ENCODE measurements at regions not wholly inside any gene's neighbourhood (a gene's known extent, or its start where the extent isn't known, plus 50 kb on each side); places are given as distances from the start of the nearest gene placed in this dataset.

DNA sequence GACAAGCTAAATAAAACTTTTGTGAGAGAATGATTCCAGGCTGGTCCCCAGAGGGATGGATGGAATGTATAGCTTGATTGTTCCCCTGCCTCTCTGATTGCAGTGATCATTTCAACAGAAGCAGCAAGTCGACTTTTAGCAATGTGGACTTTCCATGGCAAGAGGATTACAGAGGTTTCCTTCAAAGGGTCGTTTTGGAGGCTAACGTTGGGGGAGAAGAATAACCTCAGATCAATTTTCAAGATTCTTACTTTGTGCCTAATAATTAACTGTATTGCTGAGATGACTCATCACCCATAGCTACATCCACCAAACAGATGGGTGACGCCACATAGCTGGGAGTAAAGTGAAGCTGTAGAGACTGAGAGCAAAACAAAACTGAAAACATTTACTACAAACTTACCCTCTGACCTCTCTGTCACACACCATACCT lies 79.9 kb downstream of the GTPBP8 start:
- no peak overlapping the region for H3K4me3 ChIP-seq (ENCODE audit: low read depth, low read length)
- ChIA-PET POLR2A (interaction anchor here (0.6 kb wide), 1 partner anchor 110 kb away, joined by 3 read pairs; no protein-coding TSS in a partner anchor), CTCF (interaction anchor here (1.2 to 2.2 kb wide), 6 partner anchors 8 to 218 kb away, joined by 4 to 16 read pairs (median 6); no protein-coding TSS in a partner anchor)

DNA sequence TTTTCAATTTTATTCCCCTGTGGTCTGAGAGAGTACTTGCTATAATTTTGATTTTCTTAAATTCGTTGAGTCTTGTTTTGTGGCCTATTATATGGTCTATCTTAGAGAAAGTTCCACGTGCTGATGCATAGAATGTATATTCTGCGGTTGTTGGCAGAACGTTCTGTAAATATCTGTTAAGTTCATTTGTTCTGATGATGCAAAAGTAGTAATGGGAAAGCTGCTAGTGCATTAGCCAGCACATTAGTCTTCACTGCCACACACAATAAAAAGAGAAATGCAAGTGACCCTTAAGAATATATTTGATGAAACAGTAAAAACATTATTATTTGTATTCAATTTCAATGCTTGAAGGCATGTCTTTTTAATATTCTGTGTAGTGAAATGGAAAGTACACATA lies 84.8 kb downstream of the GTPBP8 start:
- CTCF ChIA-PET, result no interaction called here
- no peak for DNase-seq (ENCODE audit: low read depth, low spot score)
- H3K4me3 ChIP-seq (ENCODE audit: low read depth, low read length), result no peak overlapping the region
- POLR2A ChIA-PET, result no interaction called here
- TF ChIP-seq, protein P1, sequence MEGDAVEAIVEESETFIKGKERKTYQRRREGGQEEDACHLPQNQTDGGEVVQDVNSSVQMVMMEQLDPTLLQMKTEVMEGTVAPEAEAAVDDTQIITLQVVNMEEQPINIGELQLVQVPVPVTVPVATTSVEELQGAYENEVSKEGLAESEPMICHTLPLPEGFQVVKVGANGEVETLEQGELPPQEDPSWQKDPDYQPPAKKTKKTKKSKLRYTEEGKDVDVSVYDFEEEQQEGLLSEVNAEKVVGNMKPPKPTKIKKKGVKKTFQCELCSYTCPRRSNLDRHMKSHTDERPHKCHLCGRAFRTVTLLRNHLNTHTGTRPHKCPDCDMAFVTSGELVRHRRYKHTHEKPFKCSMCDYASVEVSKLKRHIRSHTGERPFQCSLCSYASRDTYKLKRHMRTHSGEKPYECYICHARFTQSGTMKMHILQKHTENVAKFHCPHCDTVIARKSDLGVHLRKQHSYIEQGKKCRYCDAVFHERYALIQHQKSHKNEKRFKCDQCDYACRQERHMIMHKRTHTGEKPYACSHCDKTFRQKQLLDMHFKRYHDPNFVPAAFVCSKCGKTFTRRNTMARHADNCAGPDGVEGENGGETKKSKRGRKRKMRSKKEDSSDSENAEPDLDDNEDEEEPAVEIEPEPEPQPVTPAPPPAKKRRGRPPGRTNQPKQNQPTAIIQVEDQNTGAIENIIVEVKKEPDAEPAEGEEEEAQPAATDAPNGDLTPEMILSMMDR (IDR thresholded peaks at IDR 0.05; ENCODE audit: insufficient read depth, low read length, missing control alignments), result no peak

More for the DNA sequence above, 79.9 kb downstream of the GTPBP8 start:
- DNase-seq (ENCODE audit: low read depth, low spot score), result no peak
- TF ChIP-seq, protein P1 (IDR thresholded peaks at IDR 0.05; ENCODE audit: insufficient read depth, low read length, missing control alignments), result no peak

DNA sequence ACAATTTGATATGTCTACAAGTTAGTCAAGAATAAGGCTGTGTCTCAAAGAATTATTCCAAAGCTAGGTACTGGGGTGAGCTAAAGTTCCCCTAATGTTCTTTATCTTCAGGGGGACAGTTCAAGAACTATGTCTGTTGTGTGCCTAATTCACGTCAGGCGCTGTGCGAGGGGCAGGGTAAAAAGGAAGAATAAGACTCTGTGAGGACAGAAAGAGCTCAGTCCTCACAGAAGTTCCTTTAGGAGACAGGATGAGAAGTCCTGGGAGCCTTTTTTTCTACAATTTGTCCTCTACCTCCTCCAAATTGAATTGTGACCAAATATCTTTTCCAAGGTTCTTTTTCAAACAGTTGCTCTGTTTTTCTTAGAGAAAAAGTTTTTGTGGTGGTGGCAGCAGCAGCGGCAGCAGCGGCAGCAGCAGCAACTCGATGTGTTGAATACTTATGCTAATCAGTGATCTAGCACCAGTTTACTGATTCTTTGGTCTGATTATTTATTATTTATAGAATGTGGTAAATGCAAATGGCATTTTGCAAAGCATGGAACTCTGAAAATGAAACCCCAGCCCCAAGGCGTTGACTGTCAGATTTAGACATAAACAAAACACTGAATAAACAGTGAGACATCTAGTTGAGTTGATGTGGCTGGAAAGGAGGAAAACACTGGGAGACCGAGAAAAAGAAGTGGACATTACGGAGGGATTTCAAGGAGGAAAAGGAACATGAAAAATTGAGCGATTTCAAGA lies 88.6 kb downstream of the GTPBP8 start:
- ChIA-PET POLR2A (interaction anchor here (1.8 kb wide), 1 partner anchor 131 kb away, joined by 4 read pairs; the partner anchor contains the start of gene BOC), CTCF (interaction anchor here (1.0 to 2.1 kb wide), 4 partner anchors 8 to 45 kb away, joined by 3 to 7 read pairs (median 4); no protein-coding TSS in a partner anchor)
- H3K4me3 ChIP-seq (ENCODE audit: low read depth, low read length), result no peak overlapping the region
- no peak for DNase-seq (ENCODE audit: low read depth, low spot score)
- TF ChIP-seq, protein P1 (IDR thresholded peaks at IDR 0.05; ENCODE audit: insufficient read depth, low read length, missing control alignments), result no peak

DNA sequence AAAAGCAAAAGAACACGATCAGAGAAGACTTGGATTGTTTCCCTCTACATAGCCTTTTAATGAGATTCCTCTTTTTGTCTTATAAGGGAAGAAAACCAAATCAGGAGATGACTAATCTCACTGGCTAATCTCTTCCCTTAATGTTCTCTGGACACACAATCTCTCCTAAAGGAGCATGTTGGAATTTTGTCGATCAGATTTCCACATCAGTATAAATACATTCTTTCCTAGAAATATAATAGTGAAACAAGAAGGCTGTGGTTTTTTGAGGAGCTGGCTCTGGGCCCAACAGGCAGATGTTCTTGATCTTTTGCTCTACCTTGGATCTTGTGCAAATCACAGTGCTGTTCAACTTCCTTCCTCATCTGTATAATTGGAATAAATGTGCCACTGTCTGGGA lies 94.0 kb downstream of the GTPBP8 start:
- H3K4me3 ChIP-seq (ENCODE audit: low read depth, low read length), result no peak overlapping the region
- ChIA-PET CTCF (interaction anchor here (1.7 kb wide), 1 partner anchor 9 kb away, joined by 5 read pairs; no protein-coding TSS in a partner anchor), POLR2A (no interaction called here)
- TF ChIP-seq, protein P1 (IDR thresholded peaks at IDR 0.05; ENCODE audit: insufficient read depth, low read length, missing control alignments), result no peak
- DNase-seq (ENCODE audit: low read depth, low spot score), result peak; percentile 53

DNA sequence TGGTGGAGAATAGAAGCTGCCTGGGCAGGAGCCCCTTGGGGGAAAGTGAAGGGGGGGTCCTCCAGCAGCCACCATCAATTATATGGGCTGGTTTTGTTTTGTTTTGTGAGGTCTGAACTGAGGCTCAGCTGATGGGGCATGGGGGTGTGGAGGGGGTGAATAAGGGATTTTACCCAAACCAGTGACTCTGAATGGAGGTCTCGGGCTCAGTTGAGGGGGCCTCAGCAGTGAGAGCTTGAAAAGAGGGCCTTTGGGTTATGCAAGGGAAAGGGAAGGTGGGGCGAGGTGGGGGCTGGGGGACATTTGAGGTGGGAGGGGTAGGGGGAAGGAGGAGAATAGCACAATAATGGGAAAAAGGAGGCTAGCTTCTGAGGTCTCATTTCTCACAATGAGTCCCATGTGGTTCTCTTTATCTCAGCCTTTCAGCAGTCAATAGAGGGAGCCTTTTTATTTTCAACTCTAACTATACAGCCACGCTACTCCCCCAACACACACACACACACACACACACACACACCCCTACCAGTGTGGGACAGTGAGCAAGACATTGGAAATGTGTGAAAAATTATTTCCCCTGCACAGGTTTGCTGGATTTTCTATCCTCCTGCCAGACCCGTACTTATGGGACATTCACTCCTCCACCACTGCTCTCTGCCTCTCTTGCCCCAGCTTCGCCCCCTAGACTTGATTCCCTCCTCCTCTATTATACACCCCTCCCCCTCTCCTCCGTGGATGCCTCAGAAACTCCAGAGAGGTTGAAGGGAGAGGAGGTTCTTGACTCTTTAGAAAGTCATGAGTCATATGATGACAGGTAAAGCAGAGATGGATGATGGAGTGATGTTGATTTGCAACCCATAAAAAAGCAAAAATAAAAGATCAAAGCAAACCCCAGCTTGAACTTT lies 96.0 kb downstream of the GTPBP8 start:
- DNase-seq (ENCODE audit: low read depth, low spot score), result no peak
- TF ChIP-seq, protein P1 (IDR thresholded peaks at IDR 0.05; ENCODE audit: insufficient read depth, low read length, missing control alignments), result peak; percentile 1
- POLR2A ChIA-PET, result interaction anchor here (0.6 to 1.2 kb wide), 2 partner anchors 11 to 124 kb away, joined by 3 to 5 read pairs; partner anchors contain the start of gene BOC
- H3K4me3 ChIP-seq (ENCODE audit: low read depth, low read length), result no peak overlapping the region
- CTCF ChIA-PET, result interaction anchor here (0.8 to 1.8 kb wide), 5 partner anchors 8 to 41 kb away, joined by 3 to 5 read pairs (median 4); no protein-coding TSS in a partner anchor

All from AG04449 (cell line).